Endodermal cell (in vitro differentiated cells): ENCODE measurements at regions not wholly inside any gene's neighbourhood (a gene's known extent, or its start where the extent isn't known, plus 50 kb on each side); places are given as distances from the start of the nearest gene placed in this dataset.

Source experiments
- DNase-seq: peaks from one replicate; pipeline ENCODE4 v3.0.0-alpha.2; 2017
- H3K27ac ChIP-seq: 2 replicates; pipeline ENCODE4 v1.5.1; 2013; ENCODE audit warnings: mild to moderate bottlenecking, low read depth, low read length, moderate library complexity
- H3K27me3 ChIP-seq: 2 replicates; pipeline ENCODE4 v1.6.1; 2013; ENCODE audit warnings: mild to moderate bottlenecking, low read length, moderate library complexity; ENCODE audit not compliant: insufficient read depth, control insufficient read depth, poor library complexity, severe bottlenecking
- H3K36me3 ChIP-seq: 2 replicates; pipeline ENCODE4 v1.7.0; 2013; ENCODE audit warnings: mild to moderate bottlenecking, low read length, moderate library complexity; ENCODE audit not compliant: control insufficient read depth, insufficient read depth
- H3K4me1 ChIP-seq: one replicate; pipeline ENCODE4 v1.7.0; 2013; ENCODE audit warnings: low read length; ENCODE audit not compliant: control insufficient read depth, insufficient read depth
- H3K4me3 ChIP-seq: 2 replicates; pipeline ENCODE4 v1.5.1; 2013; ENCODE audit warnings: mild to moderate bottlenecking, low read length, moderate library complexity
- H3K9ac ChIP-seq: 2 replicates; pipeline ENCODE4 v1.6.1; 2013; ENCODE audit warnings: mild to moderate bottlenecking, low read length, moderate library complexity; ENCODE audit not compliant: poor library complexity, severe bottlenecking; ENCODE audit errors: extremely low read depth
- H3K9me3 ChIP-seq: 2 replicates; pipeline ENCODE4 v1.6.1; 2013; ENCODE audit warnings: mild to moderate bottlenecking, low read length, moderate library complexity; ENCODE audit not compliant: control insufficient read depth
- H3K27ac Mint-ChIP-seq: 2 replicates; pipeline ENCODE4 v1.8.0; 2020; ENCODE audit warnings: mixed read lengths
- H3K27me3 Mint-ChIP-seq: 2 replicates; pipeline ENCODE4 v1.8.0; 2021; ENCODE audit warnings: mild to moderate bottlenecking, mixed read lengths; ENCODE audit not compliant: insufficient read depth
- H3K36me3 Mint-ChIP-seq: 2 replicates; pipeline ENCODE4 v1.8.0; 2020; ENCODE audit warnings: low read depth, mixed read lengths
- H3K4me1 Mint-ChIP-seq: 2 replicates; pipeline ENCODE4 v1.8.0; 2020; ENCODE audit warnings: mixed read lengths
- H3K4me3 Mint-ChIP-seq: 2 replicates; pipeline ENCODE4 v1.8.0; 2020; ENCODE audit warnings: mild to moderate bottlenecking, moderate library complexity, mixed read lengths
- H3K9me3 Mint-ChIP-seq: 2 replicates; pipeline ENCODE4 v1.8.0; 2020; ENCODE audit warnings: mild to moderate bottlenecking, mixed read lengths
- WGBS, 2 experiments: methylation state at CpG; one replicate each; pipeline versions ENCODE4 v1.1.5 to v1.1.7; 2013; ENCODE audit warnings: missing lambda C conversion rate in 2 of 2, mixed read lengths in 1 of 2; ENCODE audit not compliant: insufficient coverage in 1 of 2, insufficient read length in 1 of 2; 5-methylcytosine and 5-hydroxymethylcytosine counted together
- TF ChIP-seq, protein P1 (sequence below): fragments of 200-600 bp; sonication (generic); conservative IDR thresholded peaks from 2 replicates; pipeline ENCODE4 v1.5.0; 2021; ENCODE audit warnings: antibody characterized with exemption, mild to moderate bottlenecking

DNA sequence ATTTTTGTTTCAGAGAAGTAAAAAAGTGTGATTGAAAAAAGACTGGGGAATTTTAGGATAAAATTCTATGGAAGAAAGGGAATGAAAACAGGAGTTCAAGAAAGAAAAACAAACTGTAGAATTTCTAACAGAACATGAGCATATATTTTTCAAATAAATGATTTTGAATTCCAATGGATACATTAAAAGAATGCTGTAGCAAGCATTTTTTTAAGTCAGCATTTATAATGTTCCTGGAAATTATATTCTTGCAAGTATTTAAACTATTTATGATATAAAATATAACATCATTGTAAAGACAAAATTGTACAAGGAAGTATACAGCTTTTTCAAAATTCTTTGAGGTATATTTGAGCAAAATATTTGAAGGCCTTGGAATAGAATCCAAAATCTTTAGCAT lies 450.7 kb downstream of the AEBP2 start:
- no peaks in the 10 kb centered on the region for H3K27me3 ChIP-seq
- H3K27ac ChIP-seq: no peak overlapping the region
- no peaks in the 10 kb centered on the region for H3K9me3 ChIP-seq
- Mint-ChIP-seq H3K36me3 (no peaks in the 10 kb centered on the region), H3K9me3 (no peaks in the 10 kb centered on the region), H3K27ac (no peak overlapping the region), H3K27me3 (no peaks in the 10 kb centered on the region), H3K4me1 (peaks cover 12% of the 10 kb centered on the region), H3K4me3 (no peak overlapping the region)
- H3K4me1 ChIP-seq: no peaks in the 10 kb centered on the region
- H3K4me3 ChIP-seq: no peak overlapping the region
- no peaks in the 10 kb centered on the region for H3K36me3 ChIP-seq
- TF ChIP-seq, protein P1, sequence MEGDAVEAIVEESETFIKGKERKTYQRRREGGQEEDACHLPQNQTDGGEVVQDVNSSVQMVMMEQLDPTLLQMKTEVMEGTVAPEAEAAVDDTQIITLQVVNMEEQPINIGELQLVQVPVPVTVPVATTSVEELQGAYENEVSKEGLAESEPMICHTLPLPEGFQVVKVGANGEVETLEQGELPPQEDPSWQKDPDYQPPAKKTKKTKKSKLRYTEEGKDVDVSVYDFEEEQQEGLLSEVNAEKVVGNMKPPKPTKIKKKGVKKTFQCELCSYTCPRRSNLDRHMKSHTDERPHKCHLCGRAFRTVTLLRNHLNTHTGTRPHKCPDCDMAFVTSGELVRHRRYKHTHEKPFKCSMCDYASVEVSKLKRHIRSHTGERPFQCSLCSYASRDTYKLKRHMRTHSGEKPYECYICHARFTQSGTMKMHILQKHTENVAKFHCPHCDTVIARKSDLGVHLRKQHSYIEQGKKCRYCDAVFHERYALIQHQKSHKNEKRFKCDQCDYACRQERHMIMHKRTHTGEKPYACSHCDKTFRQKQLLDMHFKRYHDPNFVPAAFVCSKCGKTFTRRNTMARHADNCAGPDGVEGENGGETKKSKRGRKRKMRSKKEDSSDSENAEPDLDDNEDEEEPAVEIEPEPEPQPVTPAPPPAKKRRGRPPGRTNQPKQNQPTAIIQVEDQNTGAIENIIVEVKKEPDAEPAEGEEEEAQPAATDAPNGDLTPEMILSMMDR: no peak
- no peak overlapping the region for H3K9ac ChIP-seq
- DNase-seq: no peak

DNA sequence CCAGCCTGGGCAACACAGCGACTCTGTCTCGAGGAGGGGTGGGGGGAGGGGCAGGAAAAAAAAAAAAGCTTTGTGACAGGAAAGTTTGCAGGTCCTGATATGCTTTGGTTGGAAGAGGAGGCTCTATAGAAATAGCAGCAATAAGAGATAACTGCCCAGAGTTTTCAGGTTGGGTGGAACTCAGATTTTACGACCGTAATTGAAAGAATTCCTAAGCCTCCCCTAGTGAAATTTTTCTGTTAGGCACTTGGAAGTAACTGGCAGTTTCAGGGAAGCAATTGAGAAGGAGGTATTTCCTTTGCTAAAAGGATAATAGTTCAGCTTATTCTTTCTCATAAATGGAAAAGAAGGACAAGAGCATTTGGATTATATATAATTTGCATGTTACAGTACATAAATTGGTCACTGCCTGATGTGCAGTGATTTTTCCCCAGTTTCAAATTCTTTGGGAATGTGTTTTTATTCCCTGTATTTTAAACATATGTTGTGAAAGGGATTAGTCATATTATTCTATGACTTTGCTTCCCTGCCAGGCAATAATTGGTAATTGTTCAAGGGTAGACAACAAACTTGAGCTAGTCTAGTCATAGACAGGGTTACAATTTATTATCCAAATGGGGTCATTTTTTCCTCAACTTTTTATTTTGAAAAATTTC lies 452.8 kb downstream of the AEBP2 start:
- Mint-ChIP-seq H3K4me1 (peaks cover 12% of the 10 kb centered on the region), H3K27ac (no peak overlapping the region), H3K9me3 (no peaks in the 10 kb centered on the region), H3K4me3 (no peak overlapping the region), H3K27me3 (no peaks in the 10 kb centered on the region), H3K36me3 (no peaks in the 10 kb centered on the region)
- TF ChIP-seq, protein P1: no peak
- Histone ChIP-seq H3K9me3 (no peaks in the 10 kb centered on the region), H3K9ac (no peak overlapping the region), H3K4me1 (no peaks in the 10 kb centered on the region), H3K36me3 (no peaks in the 10 kb centered on the region), H3K4me3 (no peak overlapping the region), H3K27me3 (no peaks in the 10 kb centered on the region), H3K27ac (no peak overlapping the region)
- DNase-seq: no peak
- whole genome bisulfite sequencing, 2 experiments: 85 to 100% methylated on average over 1 to 4 of the region's 4 CpGs

DNA sequence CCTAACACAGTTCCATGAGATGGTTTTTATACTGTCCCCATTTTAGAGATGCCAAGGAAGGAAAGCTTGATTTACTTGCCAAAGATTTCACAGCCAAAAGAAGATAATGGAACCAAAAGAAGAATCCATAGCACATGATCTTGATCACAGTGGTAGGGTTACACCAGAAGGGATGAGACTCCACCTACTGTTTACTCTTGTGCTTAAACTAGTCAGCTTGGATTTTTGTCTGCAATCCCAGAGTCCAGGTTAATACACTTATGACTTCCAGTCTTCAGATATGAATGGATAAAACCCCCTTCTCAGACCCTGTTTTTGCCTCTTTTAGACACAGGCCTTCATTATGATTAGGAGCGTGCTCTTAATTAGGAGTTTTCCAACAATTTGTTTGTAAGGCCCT lies 454.2 kb downstream of the AEBP2 start:
- Histone ChIP-seq H3K9me3 (no peaks in the 10 kb centered on the region), H3K27me3 (no peaks in the 10 kb centered on the region), H3K36me3 (no peaks in the 10 kb centered on the region), H3K27ac (no peak overlapping the region), H3K4me1 (no peaks in the 10 kb centered on the region), H3K4me3 (no peak overlapping the region), H3K9ac (no peak overlapping the region)
- H3K4me3 Mint-ChIP-seq: no peak overlapping the region
- WGBS, 2 experiments: 91% methylated on average over 1 of the region's 1 CpG; no CpG with 5 or more reads in 1 of the 2 experiments
- no peaks in the 10 kb centered on the region for H3K27me3 Mint-ChIP-seq
- DNase-seq: no peak
- TF ChIP-seq, protein P1: no peak
- no peaks in the 10 kb centered on the region for H3K36me3 Mint-ChIP-seq
- peaks cover 6% of the 10 kb centered on the region for H3K4me1 Mint-ChIP-seq
- H3K9me3 Mint-ChIP-seq: no peaks in the 10 kb centered on the region
- H3K27ac Mint-ChIP-seq: no peak overlapping the region
